Left ventricle myocardium inferior (tissue), 1 donor: ENCODE measurements at regions not wholly inside any gene's neighbourhood (a gene's known extent, or its start where the extent isn't known, plus 50 kb on each side); places are given as distances from the start of the nearest gene placed in this dataset.

Experiments
- DNase-seq: peaks from one replicate; pipeline ENCODE4 v3.0.0-alpha.2; 2020
- H3K27ac ChIP-seq: fragments of 200-600 bp; replicated peaks from 2 replicates; pipeline ENCODE4 v1.8.0; 2021
- H3K27me3 ChIP-seq: fragments of 200-600 bp; 2 replicates; pipeline ENCODE4 v1.8.0; 2021; ENCODE audit warnings: low read depth
- H3K36me3 ChIP-seq: fragments of 200-600 bp; 2 replicates; pipeline ENCODE4 v1.8.0; 2021
- H3K4me1 ChIP-seq: fragments of 200-600 bp; 2 replicates; pipeline ENCODE4 v1.8.0; 2021
- H3K4me3 ChIP-seq: fragments of 200-600 bp; 2 replicates; pipeline ENCODE4 v1.8.0; 2021; ENCODE audit warnings: mild to moderate bottlenecking, moderate library complexity
- H3K9me3 ChIP-seq: fragments of 200-600 bp; replicated peaks from 2 replicates; pipeline ENCODE4 v1.8.0; 2021
- CTCF ChIP-seq: fragments of 200-600 bp; IDR thresholded peaks from 2 replicates; pipeline ENCODE4 v1.8.0; 2021; ENCODE audit warnings: antibody characterized with exemption, mild to moderate bottlenecking, borderline replicate concordance
- intact Hi-C: fragments of 100-400 bp; cut with micrococcal nuclease; formaldehyde crosslinking; loops from one replicate; pipeline ENCODE4 v1.11.0; 2022
- donor health status: DM: no; HTN: yes; CAD: no; lungs with severe emphysema.

- DNase-seq = no peak
- Histone ChIP-seq H3K36me3 (no peaks in the 10 kb centered on the region), H3K9me3 (peaks cover 19% of the 10 kb centered on the region), H3K4me1 (no peaks in the 10 kb centered on the region), H3K27ac (no peak overlapping the region), H3K27me3 (peaks cover 55% of the 10 kb centered on the region), H3K4me3 (no peak overlapping the region)
- TF ChIP-seq CTCF = no peak
- intact Hi-C loops = no loop called here
These were observed 351.3 kb upstream of the CAMK1G start for GRCh38 chr1:209232197-209232596.

GRCh38 chr1:209232759-209233158 is 350.8 kb upstream of the CAMK1G start:
- Histone ChIP-seq H3K9me3 (peaks cover 19% of the 10 kb centered on the region), H3K36me3 (no peaks in the 10 kb centered on the region), H3K4me1 (no peaks in the 10 kb centered on the region), H3K4me3 (no peak overlapping the region), H3K27me3 (peaks cover 53% of the 10 kb centered on the region), H3K27ac (no peak overlapping the region)
- TF ChIP-seq CTCF = no peak
- DNase-seq = no peak
- intact Hi-C loops = no loop called here

GRCh38 chr1:209235166-209235565 is 348.3 kb upstream of the CAMK1G start:
- TF ChIP-seq CTCF = no peak
- peaks cover 15% of the 10 kb centered on the region for H3K9me3 ChIP-seq
- H3K27ac ChIP-seq = no peak overlapping the region
- H3K36me3 ChIP-seq = no peaks in the 10 kb centered on the region
- DNase-seq = no peak
- H3K4me3 ChIP-seq = no peak overlapping the region
- H3K4me1 ChIP-seq = no peaks in the 10 kb centered on the region
- intact Hi-C loops = no loop called here
- peaks cover 41% of the 10 kb centered on the region for H3K27me3 ChIP-seq

GRCh38 chr1:209238356-209238755 is 345.2 kb upstream of the CAMK1G start:
- Histone ChIP-seq H3K4me3 (no peak overlapping the region), H3K27ac (no peak overlapping the region), H3K36me3 (no peaks in the 10 kb centered on the region), H3K9me3 (no peaks in the 10 kb centered on the region), H3K4me1 (no peaks in the 10 kb centered on the region), H3K27me3 (peaks cover 39% of the 10 kb centered on the region)
- DNase-seq = no peak
- intact Hi-C loops = no loop called here
- no peak for TF ChIP-seq CTCF

GRCh38 chr1:209240351-209240750 is 343.2 kb upstream of the CAMK1G start:
- Histone ChIP-seq H3K27ac (no peak overlapping the region), H3K9me3 (no peaks in the 10 kb centered on the region), H3K4me1 (no peaks in the 10 kb centered on the region), H3K27me3 (peaks cover 56% of the 10 kb centered on the region), H3K4me3 (no peak overlapping the region), H3K36me3 (no peaks in the 10 kb centered on the region)
- DNase-seq = no peak
- intact Hi-C loops = no loop called here
- TF ChIP-seq CTCF = no peak

GRCh38 chr1:209241487-209241886 is 342.0 kb upstream of the CAMK1G start:
- Histone ChIP-seq H3K4me3 (no peak overlapping the region), H3K9me3 (no peaks in the 10 kb centered on the region), H3K4me1 (no peaks in the 10 kb centered on the region), H3K36me3 (no peaks in the 10 kb centered on the region), H3K27ac (no peak overlapping the region), H3K27me3 (peaks cover 56% of the 10 kb centered on the region)
- no peak for DNase-seq
- no peak for TF ChIP-seq CTCF
- intact Hi-C loops = no loop called here
